ENCODE measurements at regions not wholly inside any gene's neighbourhood (a gene's known extent, or its start where the extent isn't known, plus 50 kb on each side); places are given as distances from the start of the nearest gene placed in this dataset.

GRCh38 chr6:1113916-1114540 lies 197.9 kb upstream of the FOXQ1 start:
- DNase-seq: no peak

DNA sequence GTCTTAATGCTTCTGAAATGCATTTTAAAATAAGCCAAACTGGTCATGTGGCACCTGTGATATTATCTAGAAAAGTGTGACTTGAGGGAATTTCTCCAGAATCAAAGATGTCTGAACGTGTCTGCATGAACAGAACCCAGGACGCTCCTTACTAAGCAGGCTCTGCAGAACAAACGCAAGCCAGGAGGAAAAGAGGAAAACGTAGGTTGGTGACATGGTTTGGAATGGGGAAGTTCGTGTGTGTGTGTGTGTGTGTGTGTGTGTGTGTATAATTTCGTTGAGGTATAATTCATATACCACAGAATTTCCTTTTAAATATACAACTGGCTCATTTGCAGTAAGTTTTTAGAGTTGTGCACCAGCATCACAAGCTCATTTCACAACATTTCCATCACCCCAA lies 200.5 kb upstream of the FOXQ1 start:
- DNase-seq: no peak

- no peak for DNase-seq
Observed at GRCh38 chr6:1110941-1111349, 201.0 kb upstream of the FOXQ1 start.

- DNase-seq: no peak
Observed at GRCh38 chr6:1110164-1110563, 201.7 kb upstream of the FOXQ1 start.

- no peak for DNase-seq
Observed at GRCh38 chr6:1109134-1109533, 202.8 kb upstream of the FOXQ1 start.

DNA sequence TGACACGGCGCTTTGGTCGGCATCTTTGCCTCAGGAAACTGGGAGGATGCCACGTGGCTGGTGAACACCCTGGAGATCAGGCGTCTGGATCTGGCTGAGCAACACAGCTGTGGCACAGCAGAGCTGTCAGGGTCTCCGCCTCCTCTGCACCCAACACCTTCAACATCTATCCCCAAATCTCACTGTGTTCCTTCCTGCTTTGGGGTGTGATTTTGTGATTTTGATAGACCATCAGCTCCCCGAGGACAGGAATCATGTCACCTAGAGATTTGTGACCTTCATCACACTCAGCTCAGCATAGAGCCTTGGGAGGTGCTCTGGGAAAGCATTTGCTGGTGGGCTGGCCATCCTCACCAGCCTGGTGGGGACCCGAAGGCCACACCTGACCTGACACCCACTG lies 203.7 kb upstream of the FOXQ1 start:
- DNase-seq: no peak

- DNase-seq: no peak
Observed at GRCh38 chr6:1107578-1107977, 204.3 kb upstream of the FOXQ1 start.

GRCh38 chr6:1105833-1106400 lies 206.0 kb upstream of the FOXQ1 start:
- no peak for DNase-seq

GRCh38 chr6:1104988-1105670 lies 206.8 kb upstream of the FOXQ1 start:
- no peak for DNase-seq

GRCh38 chr6:1103945-1104623 lies 207.8 kb upstream of the FOXQ1 start:
- DNase-seq: no peak

DNA sequence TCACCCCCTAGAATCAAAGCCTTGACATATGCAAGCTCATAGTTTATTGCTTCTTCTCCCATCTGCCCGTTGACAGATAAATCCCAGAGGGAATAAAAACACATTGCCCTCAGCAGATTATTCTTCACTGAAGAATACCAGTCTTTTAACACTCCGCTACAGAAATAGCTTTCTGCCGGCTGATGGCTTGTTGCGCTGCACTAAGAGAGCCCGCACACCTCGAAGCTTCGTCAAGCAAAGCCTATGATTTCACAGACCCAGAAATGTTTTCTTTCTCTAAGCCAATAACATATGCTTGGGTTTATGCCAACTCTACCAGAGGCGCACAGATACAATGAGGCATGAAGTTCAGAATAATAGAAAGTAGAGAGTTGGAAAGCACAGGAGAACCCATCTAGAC lies 208.9 kb upstream of the FOXQ1 start:
- DNase-seq: no peak

GRCh38 chr6:1100269-1100668 lies 211.6 kb upstream of the FOXQ1 start:
- DNase-seq: no peak

- no peak for DNase-seq
Observed at GRCh38 chr6:1099264-1099663, 212.6 kb upstream of the FOXQ1 start.

DNA sequence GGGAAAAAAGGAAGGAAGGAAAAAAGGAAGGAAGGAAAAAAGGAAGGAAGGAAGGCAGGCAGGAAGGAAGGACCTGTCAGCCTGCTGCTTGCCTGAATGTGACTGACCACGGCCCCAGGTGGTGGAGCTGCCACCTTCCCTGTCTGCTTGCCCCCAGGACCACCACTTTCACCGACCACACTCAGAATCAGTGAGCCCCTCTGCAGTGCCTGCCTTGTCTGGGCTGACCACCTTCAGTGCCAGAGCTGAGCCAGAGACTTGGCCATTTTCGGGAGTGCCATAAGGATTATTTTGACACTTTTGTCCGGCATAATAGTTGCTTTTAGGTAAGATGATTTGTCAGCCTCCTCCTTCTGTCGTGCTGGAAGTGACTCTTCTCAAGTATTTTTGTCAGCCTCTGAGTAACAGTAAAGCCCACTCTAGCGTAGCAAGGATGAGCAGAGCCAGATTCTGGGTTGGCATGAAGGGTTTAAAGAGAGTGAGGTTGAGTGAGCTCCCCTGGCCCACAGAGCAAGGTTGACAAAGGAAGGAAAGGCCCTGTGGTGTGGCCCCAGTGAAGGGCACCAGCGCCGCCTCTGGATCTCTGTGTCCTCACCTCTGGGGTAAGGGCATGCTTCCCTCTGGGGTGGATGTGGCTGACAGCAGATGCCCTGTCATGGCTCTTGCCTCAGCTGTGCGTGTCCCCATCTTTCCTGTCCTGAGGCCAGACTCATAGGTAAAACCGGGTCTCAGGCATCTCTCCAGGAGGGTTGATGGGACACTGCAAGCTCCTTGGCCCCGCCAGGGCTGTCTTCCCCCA lies 214.7 kb upstream of the FOXQ1 start:
- no peak for DNase-seq

DNA sequence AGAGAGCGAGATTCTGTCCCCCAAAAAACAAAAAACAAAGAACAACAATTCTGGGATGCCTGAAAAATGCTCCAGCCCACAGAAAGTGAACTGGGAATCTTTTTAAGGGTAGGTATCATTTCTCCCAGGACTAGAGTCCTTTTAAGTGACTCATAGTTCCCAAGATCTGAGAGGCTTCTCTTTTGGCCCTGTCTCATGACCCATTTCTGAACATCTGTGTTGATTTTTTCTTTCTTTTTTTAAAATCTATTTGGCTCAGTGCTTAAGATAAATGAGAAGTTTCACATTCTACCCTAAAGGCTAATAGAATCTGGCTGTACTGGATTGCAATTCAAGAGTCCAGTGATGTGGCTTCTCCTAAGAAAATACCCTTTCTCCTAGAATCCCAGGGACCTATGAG lies 217.6 kb upstream of the FOXQ1 start:
- no peak for DNase-seq

GRCh38 chr6:1091900-1092299 lies 220.0 kb upstream of the FOXQ1 start:
- no peak for DNase-seq

DNA sequence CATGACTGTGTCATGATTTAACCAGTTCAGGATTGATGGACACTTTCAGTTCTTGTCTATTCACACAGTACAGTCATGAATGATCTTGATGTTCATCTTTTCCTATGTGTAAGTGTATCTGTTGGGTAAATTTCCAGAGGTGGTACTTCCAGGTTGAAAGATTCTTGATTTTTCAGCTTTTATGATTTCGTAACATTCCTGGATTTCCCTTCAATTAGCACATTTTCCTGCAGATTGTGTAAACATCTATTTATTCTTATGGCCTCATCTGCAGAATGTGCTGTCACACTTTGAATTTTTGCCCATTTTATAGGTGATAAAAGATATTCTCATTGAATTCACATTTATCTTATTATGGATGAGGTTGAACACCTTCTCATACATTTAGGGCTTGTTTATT lies 222.0 kb upstream of the FOXQ1 start:
- no peak for DNase-seq

DNA sequence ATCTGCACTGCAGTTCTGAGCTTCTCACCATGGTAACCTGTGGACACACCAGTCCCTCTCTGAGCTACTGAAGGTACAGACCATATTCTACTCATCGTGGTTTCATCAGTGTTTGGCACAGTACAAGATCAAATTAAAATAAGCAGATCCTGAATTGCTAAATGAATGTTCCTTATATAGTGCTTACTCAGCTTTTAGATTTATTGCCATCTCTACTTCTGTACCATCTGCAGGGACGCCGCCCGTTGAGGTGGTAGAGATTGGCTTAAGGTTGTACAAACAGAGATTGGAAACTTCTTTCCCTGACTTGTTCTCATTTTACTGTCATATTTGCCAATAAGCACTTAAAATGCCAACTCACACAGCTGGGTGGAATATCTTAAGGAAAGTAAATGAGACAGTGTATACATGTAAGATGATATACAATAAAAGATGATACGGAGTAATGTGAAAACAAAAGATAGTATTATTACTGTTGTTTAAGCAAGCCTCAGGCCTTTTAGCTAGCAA lies 223.4 kb upstream of the FOXQ1 start:
- no peak for DNase-seq

GRCh38 chr6:1087154-1087843 lies 224.6 kb upstream of the FOXQ1 start:
- no peak for DNase-seq

DNA sequence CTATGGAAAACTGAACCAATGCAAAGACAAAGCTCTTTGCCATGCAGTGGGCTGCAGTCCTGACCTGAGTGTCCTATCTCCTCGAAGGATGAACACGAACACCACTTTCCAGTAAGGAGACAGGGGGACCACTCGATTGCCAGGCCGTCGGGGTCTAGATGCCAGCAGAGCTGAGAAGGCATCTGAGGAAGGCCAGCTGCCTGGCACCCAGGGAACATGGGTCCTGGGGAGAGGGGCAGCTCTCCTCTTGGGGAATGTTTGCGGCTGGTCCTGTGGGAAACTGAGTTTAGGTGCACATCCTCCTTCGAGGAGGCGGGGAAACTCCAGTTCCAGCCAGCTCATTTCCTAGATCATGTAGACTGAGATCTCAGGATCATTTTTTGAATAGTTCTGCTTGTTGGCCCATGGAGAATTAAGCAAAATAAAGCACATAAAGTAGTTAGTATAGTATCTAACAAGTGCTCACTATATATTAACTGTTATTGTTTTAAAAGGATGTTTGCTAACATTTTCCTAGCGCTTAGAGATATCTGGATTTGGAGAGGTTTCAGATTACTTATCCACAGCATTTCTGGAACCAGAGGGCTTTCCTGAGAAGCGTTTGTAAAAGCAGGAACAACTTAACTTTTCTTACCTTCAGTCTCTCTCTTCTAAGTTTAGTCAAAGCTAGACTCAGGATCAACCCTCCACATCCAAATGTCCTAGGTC lies 225.3 kb upstream of the FOXQ1 start:
- DNase-seq: no peak

- no peak for DNase-seq
Observed at GRCh38 chr6:1082285-1082935, 229.5 kb upstream of the FOXQ1 start.
